Activated T-helper 2 cell treated with anti-CD3 and anti-CD28 coated beads, Interferon-gamma antibody, Interleukin-2, Interleukin-4, amounts not matched to agents 10 μg/mL and 5 μg/mL and 100 μg/mL, durations not matched to agents 14 hours and 24 hours and 36 hours (primary cell): ENCODE measurements at regions not wholly inside any gene's neighbourhood (a gene's known extent, or its start where the extent isn't known, plus 50 kb on each side); places are given as distances from the start of the nearest gene placed in this dataset.

Experiments used
- DNase-seq: peaks from one replicate; pipeline ENCODE4 v3.0.0; 2021; ENCODE audit warnings: low spot score
- H3K27ac Mint-ChIP-seq: one replicate; pipeline ENCODE4 v1.8.0; 2021; ENCODE audit warnings: mixed read lengths
- H3K27me3 Mint-ChIP-seq: one replicate; pipeline ENCODE4 v1.8.0; 2021; ENCODE audit warnings: low read depth, mixed read lengths
- H3K36me3 Mint-ChIP-seq: one replicate; pipeline ENCODE4 v1.8.0; 2021; ENCODE audit warnings: low read depth, mixed read lengths
- H3K4me1 Mint-ChIP-seq: one replicate; pipeline ENCODE4 v1.8.0; 2021; ENCODE audit warnings: low read depth, mixed read lengths
- H3K4me3 Mint-ChIP-seq: one replicate; pipeline ENCODE4 v1.8.0; 2021; ENCODE audit warnings: low read depth, mild to moderate bottlenecking, moderate library complexity, mixed read lengths
- H3K9me3 Mint-ChIP-seq: one replicate; pipeline ENCODE4 v1.8.0; 2021; ENCODE audit warnings: mixed read lengths
- intact Hi-C: fragments of 100-400 bp; cut with micrococcal nuclease; formaldehyde crosslinking; loops from one replicate; pipeline ENCODE4 v1.15.1; 2023

GRCh38 chr7:40978047-40978446, 724.8 kb downstream of the INHBA start:
- no peaks in the 10 kb centered on the region for H3K36me3 Mint-ChIP-seq
- no peaks in the 10 kb centered on the region for H3K9me3 Mint-ChIP-seq
- no peak for DNase-seq
- no peak overlapping the region for H3K27ac Mint-ChIP-seq
- H3K4me3 Mint-ChIP-seq, result no peak overlapping the region
- intact Hi-C loops, result no loop called here
- no peaks in the 10 kb centered on the region for H3K4me1 Mint-ChIP-seq
- H3K27me3 Mint-ChIP-seq, result no peaks in the 10 kb centered on the region

DNA sequence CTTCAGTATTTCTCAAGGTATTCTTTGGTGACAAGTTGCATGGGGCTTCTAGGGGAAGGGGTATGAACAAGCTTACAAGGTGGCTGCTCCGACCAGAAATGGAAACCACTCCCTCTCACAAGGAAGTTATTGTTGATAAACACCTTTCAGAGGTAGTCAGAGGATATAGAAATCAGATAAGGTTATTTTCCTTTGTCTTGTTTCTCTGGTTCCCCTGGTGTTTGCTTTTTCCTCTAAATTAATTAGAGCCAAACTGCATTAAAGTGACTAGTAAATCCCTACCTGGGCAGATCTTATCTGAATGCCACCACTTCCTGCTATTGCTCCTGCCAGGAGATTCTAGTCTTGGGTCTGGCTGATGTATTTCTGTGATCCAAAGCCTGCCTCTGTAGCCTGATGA, 725.4 kb downstream of the INHBA start:
- no peaks in the 10 kb centered on the region for H3K27me3 Mint-ChIP-seq
- intact Hi-C loops, result no loop called here
- no peaks in the 10 kb centered on the region for H3K9me3 Mint-ChIP-seq
- no peak for DNase-seq
- H3K36me3 Mint-ChIP-seq, result no peaks in the 10 kb centered on the region
- no peak overlapping the region for H3K4me3 Mint-ChIP-seq
- H3K4me1 Mint-ChIP-seq, result no peaks in the 10 kb centered on the region
- H3K27ac Mint-ChIP-seq, result no peak overlapping the region

DNA sequence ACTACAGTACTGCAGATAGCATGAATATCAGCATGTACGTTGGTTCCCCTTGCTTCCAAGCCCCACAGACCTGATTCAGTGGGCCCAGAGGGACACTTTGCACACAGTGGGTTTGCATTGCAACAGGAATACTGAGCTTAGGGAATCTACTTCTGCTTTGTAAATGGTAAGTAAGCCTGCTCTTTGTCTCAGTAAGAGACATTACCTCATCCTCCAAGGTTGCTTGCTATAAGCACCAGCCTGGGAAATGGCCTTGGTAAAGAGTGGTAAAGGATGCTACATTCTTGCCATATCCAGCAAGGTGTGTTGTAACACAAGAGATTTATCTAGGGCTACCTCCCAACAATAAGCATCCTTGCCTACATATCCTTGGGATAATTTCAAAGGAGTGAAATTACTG, 730.5 kb downstream of the INHBA start:
- intact Hi-C loops, result no loop called here
- H3K27ac Mint-ChIP-seq, result no peak overlapping the region
- H3K36me3 Mint-ChIP-seq, result no peaks in the 10 kb centered on the region
- H3K27me3 Mint-ChIP-seq, result no peaks in the 10 kb centered on the region
- H3K4me3 Mint-ChIP-seq, result no peak overlapping the region
- no peak for DNase-seq
- no peaks in the 10 kb centered on the region for H3K4me1 Mint-ChIP-seq
- no peaks in the 10 kb centered on the region for H3K9me3 Mint-ChIP-seq

DNA sequence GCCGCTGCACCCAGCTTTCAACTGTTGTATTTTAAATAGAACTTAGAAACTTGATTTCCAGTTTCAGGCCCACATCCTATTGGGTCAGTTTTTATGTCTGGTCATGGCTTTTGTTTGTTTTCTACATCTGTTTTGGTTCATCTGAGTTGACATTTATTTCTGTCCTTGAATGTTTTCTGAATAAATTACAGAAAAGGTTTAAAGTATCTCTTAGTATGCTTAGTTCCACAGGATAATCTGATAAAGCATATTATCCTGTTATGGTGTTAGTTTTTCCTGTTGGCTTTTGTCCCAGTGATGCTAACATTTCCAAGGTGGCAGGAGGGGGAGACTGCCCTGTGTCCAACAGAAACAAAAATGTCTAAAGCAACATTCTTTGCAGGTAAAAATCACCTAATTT, 733.2 kb downstream of the INHBA start:
- Mint-ChIP-seq H3K27ac (no peak overlapping the region), H3K4me1 (peaks cover 2% of the 10 kb centered on the region), H3K9me3 (no peaks in the 10 kb centered on the region), H3K27me3 (no peaks in the 10 kb centered on the region), H3K4me3 (no peak overlapping the region), H3K36me3 (no peaks in the 10 kb centered on the region)
- intact Hi-C loops, result no loop called here
- DNase-seq, result no peak

- intact Hi-C loops, result no loop called here
- H3K27me3 Mint-ChIP-seq, result no peaks in the 10 kb centered on the region
- no peak overlapping the region for H3K27ac Mint-ChIP-seq
- H3K4me3 Mint-ChIP-seq, result no peak overlapping the region
- no peak for DNase-seq
- H3K9me3 Mint-ChIP-seq, result no peaks in the 10 kb centered on the region
- no peaks in the 10 kb centered on the region for H3K36me3 Mint-ChIP-seq
- peaks cover 2% of the 10 kb centered on the region for H3K4me1 Mint-ChIP-seq
Measured at GRCh38 chr7:40966693-40967092, 736.2 kb downstream of the INHBA start.

GRCh38 chr7:40965774-40966173, 737.1 kb downstream of the INHBA start:
- no peak for DNase-seq
- Mint-ChIP-seq H3K27me3 (no peaks in the 10 kb centered on the region), H3K36me3 (no peaks in the 10 kb centered on the region), H3K9me3 (peaks cover 3% of the 10 kb centered on the region), H3K27ac (no peak overlapping the region), H3K4me3 (no peak overlapping the region), H3K4me1 (peaks cover 2% of the 10 kb centered on the region)
- intact Hi-C loops, result no loop called here

DNA sequence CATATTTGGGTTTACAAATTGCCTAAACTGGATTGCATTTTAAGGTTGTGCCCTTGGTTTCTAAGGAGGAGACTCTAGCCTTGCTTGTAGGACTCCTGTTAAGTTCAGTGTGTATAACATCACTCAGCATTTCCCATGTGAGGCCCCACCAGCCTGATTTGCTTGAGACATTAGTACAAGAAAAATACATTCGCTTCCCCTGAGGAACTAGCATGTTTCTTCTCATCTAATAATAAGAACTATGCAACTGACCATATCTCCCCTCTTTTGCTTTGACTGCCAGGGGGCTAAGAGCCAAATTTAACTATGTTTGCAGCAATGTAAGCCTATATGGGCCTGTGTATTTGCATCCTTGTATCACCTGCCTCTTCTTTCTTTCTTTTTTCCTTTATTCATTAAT, 737.9 kb downstream of the INHBA start:
- Mint-ChIP-seq H3K36me3 (no peaks in the 10 kb centered on the region), H3K27me3 (no peaks in the 10 kb centered on the region), H3K4me1 (peaks cover 2% of the 10 kb centered on the region), H3K4me3 (no peak overlapping the region), H3K27ac (no peak overlapping the region), H3K9me3 (peaks cover 5% of the 10 kb centered on the region)
- intact Hi-C loops, result no loop called here
- DNase-seq, result no peak

DNA sequence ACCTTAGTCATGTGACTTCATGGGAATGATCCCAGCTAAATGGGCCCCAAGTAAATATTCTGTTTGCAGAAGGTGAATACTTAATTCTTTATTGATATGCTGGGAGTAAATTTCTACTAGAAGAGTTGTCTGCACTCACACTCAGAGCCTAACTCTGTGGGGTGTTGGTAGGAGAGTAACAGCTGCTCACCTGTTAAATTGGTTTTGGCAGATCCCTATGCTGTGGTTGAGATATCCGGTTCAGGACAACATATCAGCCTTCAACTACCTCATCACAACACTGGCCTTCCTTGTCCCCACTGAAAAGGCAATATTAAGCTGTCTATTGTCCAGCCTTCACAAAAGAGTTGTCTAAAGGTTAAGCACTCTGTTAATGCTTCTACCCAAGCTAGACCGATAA, 738.3 kb downstream of the INHBA start:
- no peak for DNase-seq
- Mint-ChIP-seq H3K4me1 (peaks cover 2% of the 10 kb centered on the region), H3K27me3 (no peaks in the 10 kb centered on the region), H3K27ac (no peak overlapping the region), H3K9me3 (peaks cover 5% of the 10 kb centered on the region), H3K4me3 (no peak overlapping the region), H3K36me3 (no peaks in the 10 kb centered on the region)
- intact Hi-C loops, result no loop called here

DNA sequence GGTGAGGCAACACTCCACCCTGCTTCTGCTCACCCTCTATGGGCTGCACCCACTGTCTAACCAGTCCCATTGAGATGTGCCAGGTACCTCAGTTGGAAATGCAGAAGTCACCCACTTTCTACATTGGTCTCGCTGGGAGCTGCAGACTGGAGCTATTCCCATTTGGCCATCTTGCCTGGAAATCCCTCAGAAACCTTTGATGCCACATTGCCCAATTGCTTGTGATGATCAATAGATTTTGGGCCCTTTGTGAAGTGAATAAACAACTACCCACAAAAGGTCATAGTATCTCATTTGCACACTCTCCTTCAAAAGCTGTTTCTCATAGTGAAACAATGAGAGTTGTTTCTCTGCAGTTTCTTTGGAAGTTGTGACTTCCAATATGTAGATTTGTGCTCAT, 742.9 kb downstream of the INHBA start:
- Mint-ChIP-seq H3K4me1 (no peaks in the 10 kb centered on the region), H3K27ac (no peak overlapping the region), H3K4me3 (no peak overlapping the region), H3K27me3 (no peaks in the 10 kb centered on the region), H3K36me3 (no peaks in the 10 kb centered on the region), H3K9me3 (peaks cover 12% of the 10 kb centered on the region)
- no peak for DNase-seq
- intact Hi-C loops, result no loop called here

- H3K27ac Mint-ChIP-seq, result no peak overlapping the region
- intact Hi-C loops, result no loop called here
- H3K9me3 Mint-ChIP-seq, result peaks cover 37% of the 10 kb centered on the region
- H3K27me3 Mint-ChIP-seq, result no peaks in the 10 kb centered on the region
- H3K4me3 Mint-ChIP-seq, result no peak overlapping the region
- DNase-seq, result no peak
- H3K4me1 Mint-ChIP-seq, result no peaks in the 10 kb centered on the region
- no peaks in the 10 kb centered on the region for H3K36me3 Mint-ChIP-seq
Measured at GRCh38 chr7:40948239-40948638, 754.7 kb downstream of the INHBA start.

- no peaks in the 10 kb centered on the region for H3K36me3 Mint-ChIP-seq
- H3K27me3 Mint-ChIP-seq, result no peaks in the 10 kb centered on the region
- H3K9me3 Mint-ChIP-seq, result peaks cover 37% of the 10 kb centered on the region
- DNase-seq, result no peak
- no peaks in the 10 kb centered on the region for H3K4me1 Mint-ChIP-seq
- no peak overlapping the region for H3K4me3 Mint-ChIP-seq
- H3K27ac Mint-ChIP-seq, result no peak overlapping the region
- intact Hi-C loops, result no loop called here
Measured at GRCh38 chr7:40947566-40947965, 755.3 kb downstream of the INHBA start.

GRCh38 chr7:40946549-40946948, 756.3 kb downstream of the INHBA start:
- H3K27me3 Mint-ChIP-seq, result no peaks in the 10 kb centered on the region
- no peak overlapping the region for H3K4me3 Mint-ChIP-seq
- H3K36me3 Mint-ChIP-seq, result no peaks in the 10 kb centered on the region
- intact Hi-C loops, result no loop called here
- H3K9me3 Mint-ChIP-seq, result peaks cover 37% of the 10 kb centered on the region
- H3K27ac Mint-ChIP-seq, result no peak overlapping the region
- no peak for DNase-seq
- H3K4me1 Mint-ChIP-seq, result no peaks in the 10 kb centered on the region

GRCh38 chr7:40945788-40946187, 757.1 kb downstream of the INHBA start:
- intact Hi-C loops, result no loop called here
- H3K9me3 Mint-ChIP-seq, result peaks cover 32% of the 10 kb centered on the region
- DNase-seq, result no peak

GRCh38 chr7:40944981-40945585, 757.8 kb downstream of the INHBA start:
- DNase-seq, result no peak
- H3K4me1 Mint-ChIP-seq, result no peaks in the 10 kb centered on the region
- H3K36me3 Mint-ChIP-seq, result no peaks in the 10 kb centered on the region
- H3K27me3 Mint-ChIP-seq, result no peaks in the 10 kb centered on the region
- no peak overlapping the region for H3K27ac Mint-ChIP-seq
- intact Hi-C loops, result no loop called here
- peaks cover 30% of the 10 kb centered on the region for H3K9me3 Mint-ChIP-seq
- no peak overlapping the region for H3K4me3 Mint-ChIP-seq

More at GRCh38 chr7:40945788-40946187, 757.1 kb downstream of the INHBA start:
- H3K27me3 Mint-ChIP-seq, result no peaks in the 10 kb centered on the region
- no peak overlapping the region for H3K4me3 Mint-ChIP-seq
- no peak overlapping the region for H3K27ac Mint-ChIP-seq
- no peaks in the 10 kb centered on the region for H3K36me3 Mint-ChIP-seq
- no peaks in the 10 kb centered on the region for H3K4me1 Mint-ChIP-seq
